Sigmoid colon (tissue), 6 donors: ENCODE measurements at regions not wholly inside any gene's neighbourhood (a gene's known extent, or its start where the extent isn't known, plus 50 kb on each side); places are given as distances from the start of the nearest gene placed in this dataset.

Experiments
- DNase-seq: peaks from one replicate; pipeline ENCODE4 v3.0.0-alpha.2; 2019
- H3K27ac ChIP-seq, 4 donors: fragments of 200-600 bp; sonication (generic); one replicate each; pipeline ENCODE4 v1.5.1; 2016 to 2019; ENCODE audit warnings: mild to moderate bottlenecking in 1 of 4
- H3K27me3 ChIP-seq, 3 donors: fragments of 200-600 bp; sonication (generic); one replicate each; pipeline ENCODE4 v1.5.1; 2019; ENCODE audit warnings: mild to moderate bottlenecking in 1 of 3
- H3K36me3 ChIP-seq, 4 donors: fragments of 200-600 bp; sonication (generic); one replicate each; pipeline ENCODE4 v1.5.1; 2016 to 2019
- H3K4me1 ChIP-seq, 4 donors: fragments of 200-600 bp; sonication (generic); one replicate each; pipeline ENCODE4 v1.5.1; 2017 to 2019
- H3K4me3 ChIP-seq, 4 donors: fragments of 200-600 bp; sonication (generic); one replicate each; pipeline ENCODE4 v1.5.1; 2017 to 2019; ENCODE audit warnings: mild to moderate bottlenecking in 2 of 4, moderate library complexity in 1 of 4
- H3K9me3 ChIP-seq, 4 donors: fragments of 200-600 bp in 3 of 4; sonication (generic) in 3 of 4; one replicate each; pipeline versions ENCODE4 v1.5.1 to v1.6.1; 2013 to 2019
- EP300 ChIP-seq, 4 donors: sonication (generic); formaldehyde crosslinking; IDR thresholded peaks; one replicate each; pipeline ENCODE4 v1.6.1; 2017; ENCODE audit warnings: antibody characterized with exemption in 4 of 4
- POLR2A ChIP-seq, 2 donors: fragments of 450-650 bp; IDR thresholded peaks; one replicate each; pipeline ENCODE4 v1.6.1; 2016; ENCODE audit warnings: antibody characterized with exemption in 2 of 2, mild to moderate bottlenecking in 2 of 2, moderate library complexity in 2 of 2
- POLR2AphosphoS5 ChIP-seq, 4 donors: sonication (generic); formaldehyde crosslinking; IDR thresholded peaks; one replicate each; pipeline ENCODE4 v1.6.1; 2017; ENCODE audit warnings: antibody characterized with exemption in 4 of 4
- WGBS, 2 donors: extraction: QIAGEN DNeasy Blood & Tissue Kit; methylation state at CpG; one replicate each; pipeline ENCODE4 v1.1.7; 2013; 5-methylcytosine and 5-hydroxymethylcytosine counted together
- intact Hi-C: fragments of 100-400 bp; cut with DNase I; formaldehyde crosslinking; loops from one replicate; pipeline ENCODE4 v1.15.1; 2023
- TF ChIP-seq, protein P1 (sequence below), 4 experiments: fragments of 450-650 bp in 3 of 4; fragments of 200-600 bp in 1 of 4; IDR thresholded peaks; one replicate each; pipeline ENCODE4 v1.5.1; 2016 to 2019; ENCODE audit warnings: antibody characterized with exemption in 4 of 4, mild to moderate bottlenecking in 3 of 4, moderate library complexity in 2 of 4
- donor health status: healthy with polysubstance abuse.
- donor health status: healthy.

DNA sequence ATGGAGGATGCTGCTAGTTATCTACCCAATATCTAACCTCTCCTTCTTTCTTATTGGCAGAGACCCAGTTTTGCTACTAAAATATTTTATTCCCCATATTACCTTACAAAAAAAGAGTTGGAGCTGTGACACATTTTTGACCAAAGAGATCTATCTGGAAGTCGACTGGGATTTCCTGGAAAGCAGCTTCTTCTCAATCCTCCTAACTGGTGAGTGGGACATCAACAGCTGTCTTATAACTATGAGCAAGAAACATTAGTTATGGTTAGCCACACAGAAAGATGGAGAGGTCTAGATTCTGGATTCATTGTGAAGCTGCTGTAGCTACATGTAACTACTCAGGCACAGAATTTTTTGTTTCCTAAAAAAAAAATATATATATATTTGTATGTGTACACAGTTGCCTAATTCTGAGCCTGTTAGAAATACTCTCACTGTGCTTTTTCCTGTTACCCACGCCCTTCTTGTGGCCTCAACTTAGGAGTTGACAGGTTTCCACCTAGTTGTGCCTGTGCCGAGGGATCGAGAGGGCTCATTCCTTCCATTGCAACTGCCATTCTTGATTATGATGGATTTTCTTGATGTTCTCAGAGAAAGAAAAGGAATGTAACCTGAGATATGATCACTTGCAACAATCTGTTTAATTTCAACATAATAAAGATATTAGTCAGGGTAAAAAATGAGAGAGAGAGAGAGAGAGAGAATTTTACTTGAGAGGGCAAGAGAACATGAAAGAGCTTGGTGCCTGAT lies 142.0 kb downstream of the SLC17A6 start:
- no peak for TF ChIP-seq EP300 (IDR thresholded peaks at IDR 0.05)
- Histone ChIP-seq H3K4me1 (no peaks in the 10 kb centered on the region), H3K27me3 (no peaks in the 10 kb centered on the region), H3K9me3 (no peaks in the 10 kb centered on the region), H3K4me3 (no peak overlapping the region), H3K27ac (no peak overlapping the region), H3K36me3 (no peaks in the 10 kb centered on the region)
- intact Hi-C loops: no loop called here
- 66 to 77% methylated on average over 4 of the region's 4 CpGs for WGBS, 2 donors
- DNase-seq: no peak

DNA sequence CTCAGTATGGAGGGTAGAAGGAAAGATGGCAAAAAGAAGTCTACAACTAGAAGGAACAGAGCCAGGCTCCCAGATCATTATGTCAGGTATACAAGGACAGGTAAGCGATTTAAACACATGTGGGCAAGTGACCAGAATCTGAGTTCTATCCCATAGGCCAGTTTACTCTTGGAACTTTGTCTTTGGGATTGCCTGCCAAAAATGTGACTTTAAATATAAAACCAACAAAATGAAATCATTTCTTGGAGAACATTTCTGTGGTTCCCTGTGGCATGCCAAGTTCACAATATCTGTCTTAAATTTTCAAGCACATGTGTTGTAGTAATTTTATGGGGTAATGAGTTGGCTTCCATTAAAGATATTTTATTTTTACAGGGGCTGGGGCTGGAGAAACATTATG lies 141.0 kb downstream of the SLC17A6 start:
- Histone ChIP-seq H3K4me1 (no peaks in the 10 kb centered on the region), H3K9me3 (no peaks in the 10 kb centered on the region), H3K27ac (no peak overlapping the region), H3K4me3 (no peak overlapping the region), H3K27me3 (no peaks in the 10 kb centered on the region), H3K36me3 (no peaks in the 10 kb centered on the region)
- intact Hi-C loops: no loop called here
- WGBS, 2 donors: 46 to 82% methylated on average over 1 of the region's 1 CpG
- no peak for DNase-seq
- no peak for TF ChIP-seq POLR2A (IDR thresholded peaks at IDR 0.05)

DNA sequence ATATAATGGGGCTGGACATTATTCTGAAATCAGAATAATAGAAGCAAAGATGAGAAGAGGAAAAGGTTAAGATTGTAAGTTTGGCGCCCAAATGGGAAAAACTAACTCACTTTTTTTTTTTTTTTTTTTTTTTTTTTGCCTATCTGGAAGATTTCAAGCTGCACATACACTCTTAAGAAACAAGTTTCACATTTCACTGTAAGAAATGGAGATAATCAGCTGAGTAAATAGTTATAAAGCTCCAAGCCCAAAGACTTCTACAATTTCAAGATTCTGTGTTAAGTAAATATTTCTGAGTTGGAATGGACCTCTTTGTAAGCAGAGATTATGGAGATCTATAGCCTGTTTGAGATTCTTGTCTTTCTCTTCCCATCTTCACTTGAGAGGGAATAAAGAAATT lies 140.0 kb downstream of the SLC17A6 start:
- Histone ChIP-seq H3K4me3 (no peak overlapping the region), H3K4me1 (no peaks in the 10 kb centered on the region), H3K36me3 (no peaks in the 10 kb centered on the region), H3K27ac (no peak overlapping the region), H3K27me3 (no peaks in the 10 kb centered on the region), H3K9me3 (no peaks in the 10 kb centered on the region)
- intact Hi-C loops: no loop called here
- TF ChIP-seq, protein P1, sequence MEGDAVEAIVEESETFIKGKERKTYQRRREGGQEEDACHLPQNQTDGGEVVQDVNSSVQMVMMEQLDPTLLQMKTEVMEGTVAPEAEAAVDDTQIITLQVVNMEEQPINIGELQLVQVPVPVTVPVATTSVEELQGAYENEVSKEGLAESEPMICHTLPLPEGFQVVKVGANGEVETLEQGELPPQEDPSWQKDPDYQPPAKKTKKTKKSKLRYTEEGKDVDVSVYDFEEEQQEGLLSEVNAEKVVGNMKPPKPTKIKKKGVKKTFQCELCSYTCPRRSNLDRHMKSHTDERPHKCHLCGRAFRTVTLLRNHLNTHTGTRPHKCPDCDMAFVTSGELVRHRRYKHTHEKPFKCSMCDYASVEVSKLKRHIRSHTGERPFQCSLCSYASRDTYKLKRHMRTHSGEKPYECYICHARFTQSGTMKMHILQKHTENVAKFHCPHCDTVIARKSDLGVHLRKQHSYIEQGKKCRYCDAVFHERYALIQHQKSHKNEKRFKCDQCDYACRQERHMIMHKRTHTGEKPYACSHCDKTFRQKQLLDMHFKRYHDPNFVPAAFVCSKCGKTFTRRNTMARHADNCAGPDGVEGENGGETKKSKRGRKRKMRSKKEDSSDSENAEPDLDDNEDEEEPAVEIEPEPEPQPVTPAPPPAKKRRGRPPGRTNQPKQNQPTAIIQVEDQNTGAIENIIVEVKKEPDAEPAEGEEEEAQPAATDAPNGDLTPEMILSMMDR (IDR thresholded peaks at IDR 0.05): no peak
- TF ChIP-seq POLR2A (IDR thresholded peaks at IDR 0.05) (no peak), EP300 (IDR thresholded peaks at IDR 0.05) (no peak), POLR2AphosphoS5 (IDR thresholded peaks at IDR 0.05) (no peak)
- no peak for DNase-seq
- 26 to 64% methylated on average over 1 of the region's 1 CpG for WGBS, 2 donors

DNA sequence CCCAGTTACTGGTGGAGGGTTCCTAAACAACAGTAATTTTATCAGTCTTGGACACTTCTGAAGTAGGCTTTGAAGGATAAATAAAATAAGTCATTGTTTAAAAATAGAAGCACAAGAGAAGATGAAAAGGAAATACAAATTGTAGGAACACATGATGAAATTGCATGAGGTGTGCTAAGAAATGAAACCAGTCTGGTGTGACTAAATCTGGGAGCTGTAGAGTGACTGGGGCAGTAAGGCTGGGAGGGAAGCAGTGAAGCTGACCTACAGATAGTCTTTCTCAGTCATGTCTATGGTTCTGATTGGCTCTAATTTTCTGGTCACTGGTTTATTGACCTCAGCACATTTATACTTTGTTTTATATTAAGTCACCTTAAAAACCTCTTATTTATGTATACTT lies 139.1 kb downstream of the SLC17A6 start:
- Histone ChIP-seq H3K9me3 (no peaks in the 10 kb centered on the region), H3K4me3 (no peak overlapping the region), H3K27me3 (no peaks in the 10 kb centered on the region), H3K36me3 (no peaks in the 10 kb centered on the region), H3K27ac (no peak overlapping the region), H3K4me1 (no peaks in the 10 kb centered on the region)
- TF ChIP-seq EP300 (IDR thresholded peaks at IDR 0.05) (no peak), POLR2A (IDR thresholded peaks at IDR 0.05) (no peak), POLR2AphosphoS5 (IDR thresholded peaks at IDR 0.05) (no peak)
- TF ChIP-seq, protein P1 (IDR thresholded peaks at IDR 0.05): no peak
- no peak for DNase-seq
- intact Hi-C loops: no loop called here

DNA sequence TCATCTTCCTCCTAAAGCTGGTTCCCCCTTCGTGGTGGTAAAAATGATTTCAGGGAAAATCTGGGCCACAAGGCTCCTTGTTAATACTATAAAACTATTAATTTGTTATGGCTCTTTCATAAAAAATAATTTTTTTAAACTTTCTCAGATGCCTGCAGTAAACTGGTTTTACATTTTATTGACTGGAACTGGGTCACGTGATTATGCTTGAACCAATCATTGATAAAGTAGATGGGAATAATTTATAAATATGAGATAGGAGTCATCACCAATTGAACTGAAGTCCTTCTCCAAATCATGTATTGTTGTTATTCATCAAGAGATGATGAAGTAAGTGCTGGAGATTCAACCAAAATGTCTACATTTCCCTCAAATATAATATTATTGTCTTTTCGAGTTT lies 138.4 kb downstream of the SLC17A6 start:
- TF ChIP-seq EP300 (IDR thresholded peaks at IDR 0.05) (no peak), POLR2A (IDR thresholded peaks at IDR 0.05) (no peak), POLR2AphosphoS5 (IDR thresholded peaks at IDR 0.05) (no peak)
- TF ChIP-seq, protein P1 (IDR thresholded peaks at IDR 0.05): no peak
- Histone ChIP-seq H3K36me3 (no peaks in the 10 kb centered on the region), H3K4me1 (no peaks in the 10 kb centered on the region), H3K27ac (no peak overlapping the region), H3K4me3 (no peak overlapping the region), H3K9me3 (no peaks in the 10 kb centered on the region), H3K27me3 (no peaks in the 10 kb centered on the region)
- no peak for DNase-seq
- intact Hi-C loops: no loop called here
- 71 to 77% methylated on average over 3 of the region's 3 CpGs for WGBS, 2 donors

DNA sequence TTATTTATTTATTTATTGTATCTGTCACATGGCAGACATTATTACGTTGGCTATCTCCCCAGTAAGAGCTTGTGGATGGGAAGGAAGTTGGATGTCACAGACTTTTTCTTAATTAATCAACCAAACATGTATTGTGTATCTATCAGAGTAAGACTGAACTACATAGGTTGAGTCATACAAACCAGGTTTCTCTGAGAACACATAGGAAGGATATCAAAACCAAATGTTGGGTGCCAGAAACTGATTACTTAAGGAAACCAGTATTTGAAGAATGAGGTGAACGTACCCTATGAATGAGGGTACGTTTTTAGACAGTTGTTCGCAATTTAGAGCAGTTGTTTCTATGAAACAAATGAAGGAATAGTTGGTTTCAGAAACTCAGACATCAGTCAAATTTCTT lies 136.4 kb downstream of the SLC17A6 start:
- TF ChIP-seq EP300 (IDR thresholded peaks at IDR 0.05) (no peak), POLR2A (IDR thresholded peaks at IDR 0.05) (no peak), POLR2AphosphoS5 (IDR thresholded peaks at IDR 0.05) (no peak)
- TF ChIP-seq, protein P1 (IDR thresholded peaks at IDR 0.05): no peak

More for the DNA sequence above, 136.4 kb downstream of the SLC17A6 start:
- 70 to 83% methylated on average over 4 of the region's 4 CpGs for WGBS, 2 donors
- H3K27ac ChIP-seq: no peak overlapping the region
- H3K9me3 ChIP-seq: no peaks in the 10 kb centered on the region
- no peak overlapping the region for H3K4me3 ChIP-seq
- intact Hi-C loops: no loop called here
- H3K4me1 ChIP-seq: no peaks in the 10 kb centered on the region
- DNase-seq: no peak
- no peaks in the 10 kb centered on the region for H3K36me3 ChIP-seq
- H3K27me3 ChIP-seq: no peaks in the 10 kb centered on the region
